SK-N-SH (cell line): ENCODE measurements at regions not wholly inside any gene's neighbourhood (a gene's known extent, or its start where the extent isn't known, plus 50 kb on each side); places are given as distances from the start of the nearest gene placed in this dataset.

ENCODE experiments used
- CTCF ChIP-seq: fragments of 200-600 bp; sonication (generic); IDR thresholded peaks from 2 replicates; pipeline ENCODE4 v1.6.1; 2017; ENCODE audit warnings: antibody characterized with exemption, mild to moderate bottlenecking, moderate library complexity
- EP300 ChIP-seq, 2 experiments: IDR thresholded peaks; 2 replicates each; pipeline versions ENCODE4 v1.4.0 to v1.6.1; 2012; ENCODE audit warnings: borderline replicate concordance in 1 of 2, low read depth in 1 of 2, low read length in 1 of 2
- EZH2phosphoT487 ChIP-seq: fragments of 200-600 bp; sonication (generic); IDR thresholded peaks from 2 replicates; pipeline ENCODE4 v1.6.1; 2017; ENCODE audit warnings: low read depth, mixed run types, mild to moderate bottlenecking, antibody characterized with exemption, moderate library complexity, borderline replicate concordance
- MXI1 ChIP-seq: IDR thresholded peaks from 2 replicates; pipeline ENCODE4 v1.6.1; 2012; ENCODE audit warnings: mild to moderate bottlenecking, low read depth, low read length, improper control_type of control experiment
- NRF1 ChIP-seq: IDR thresholded peaks from 2 replicates; pipeline ENCODE4 v1.6.1; 2012; ENCODE audit warnings: low read depth, mild to moderate bottlenecking, low read length
- POLR2AphosphoS5 ChIP-seq: IDR thresholded peaks from 2 replicates; pipeline ENCODE4 v1.6.1; 2012; ENCODE audit warnings: low read depth, low read length
- RAD21 ChIP-seq: IDR thresholded peaks from 2 replicates; pipeline ENCODE4 v1.6.1; 2012; ENCODE audit warnings: mild to moderate bottlenecking, low read length
- SIN3A ChIP-seq: IDR thresholded peaks from 2 replicates; pipeline ENCODE4 v1.6.1; 2012; ENCODE audit warnings: low read depth, mild to moderate bottlenecking, low read length, moderate library complexity, borderline replicate concordance
- SMC3 ChIP-seq: IDR thresholded peaks from 2 replicates; pipeline ENCODE4 v1.6.1; 2012; ENCODE audit warnings: low read depth, low read length, improper control_type of control experiment
- TAF1 ChIP-seq: IDR thresholded peaks from 2 replicates; pipeline ENCODE4 v1.6.1; 2012; ENCODE audit warnings: low read depth, mild to moderate bottlenecking, low read length, moderate library complexity, borderline replicate concordance
- YY1 ChIP-seq: IDR thresholded peaks from 2 replicates; pipeline ENCODE4 v1.4.0; 2012; ENCODE audit warnings: low read depth, mild to moderate bottlenecking
- TF ChIP-seq, protein P1 (sequence below): IDR thresholded peaks from 2 replicates; pipeline ENCODE4 v1.6.1; 2012; ENCODE audit warnings: mild to moderate bottlenecking, low read depth, low read length, moderate library complexity
- TF ChIP-seq, protein P2 (sequence below): fragments of 150-350 bp; IDR thresholded peaks from 2 replicates; pipeline ENCODE4 v1.6.1; 2017; ENCODE audit warnings: antibody characterized with exemption, low read length, low read depth, borderline replicate concordance
- TF ChIP-seq, protein P3 (sequence below): IDR thresholded peaks from 2 replicates; pipeline ENCODE4 v1.4.0; 2012; ENCODE audit warnings: low read depth

GRCh38 chr18:78126106-78126505, 853.5 kb upstream of the SALL3 start:
- no peak for TF ChIP-seq RAD21
- no peak for TF ChIP-seq CTCF
- TF ChIP-seq, protein P1, sequence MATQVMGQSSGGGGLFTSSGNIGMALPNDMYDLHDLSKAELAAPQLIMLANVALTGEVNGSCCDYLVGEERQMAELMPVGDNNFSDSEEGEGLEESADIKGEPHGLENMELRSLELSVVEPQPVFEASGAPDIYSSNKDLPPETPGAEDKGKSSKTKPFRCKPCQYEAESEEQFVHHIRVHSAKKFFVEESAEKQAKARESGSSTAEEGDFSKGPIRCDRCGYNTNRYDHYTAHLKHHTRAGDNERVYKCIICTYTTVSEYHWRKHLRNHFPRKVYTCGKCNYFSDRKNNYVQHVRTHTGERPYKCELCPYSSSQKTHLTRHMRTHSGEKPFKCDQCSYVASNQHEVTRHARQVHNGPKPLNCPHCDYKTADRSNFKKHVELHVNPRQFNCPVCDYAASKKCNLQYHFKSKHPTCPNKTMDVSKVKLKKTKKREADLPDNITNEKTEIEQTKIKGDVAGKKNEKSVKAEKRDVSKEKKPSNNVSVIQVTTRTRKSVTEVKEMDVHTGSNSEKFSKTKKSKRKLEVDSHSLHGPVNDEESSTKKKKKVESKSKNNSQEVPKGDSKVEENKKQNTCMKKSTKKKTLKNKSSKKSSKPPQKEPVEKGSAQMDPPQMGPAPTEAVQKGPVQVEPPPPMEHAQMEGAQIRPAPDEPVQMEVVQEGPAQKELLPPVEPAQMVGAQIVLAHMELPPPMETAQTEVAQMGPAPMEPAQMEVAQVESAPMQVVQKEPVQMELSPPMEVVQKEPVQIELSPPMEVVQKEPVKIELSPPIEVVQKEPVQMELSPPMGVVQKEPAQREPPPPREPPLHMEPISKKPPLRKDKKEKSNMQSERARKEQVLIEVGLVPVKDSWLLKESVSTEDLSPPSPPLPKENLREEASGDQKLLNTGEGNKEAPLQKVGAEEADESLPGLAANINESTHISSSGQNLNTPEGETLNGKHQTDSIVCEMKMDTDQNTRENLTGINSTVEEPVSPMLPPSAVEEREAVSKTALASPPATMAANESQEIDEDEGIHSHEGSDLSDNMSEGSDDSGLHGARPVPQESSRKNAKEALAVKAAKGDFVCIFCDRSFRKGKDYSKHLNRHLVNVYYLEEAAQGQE: no peak
- no peak for TF ChIP-seq YY1
- TF ChIP-seq NRF1: no peak
- TF ChIP-seq EP300 (IDR thresholded peaks at IDR 0.05; ENCODE audit: borderline replicate concordance in 1 of 2, low read depth in 1 of 2, low read length in 1 of 2): no peak
- TF ChIP-seq SIN3A: no peak
- TF ChIP-seq, protein P2, sequence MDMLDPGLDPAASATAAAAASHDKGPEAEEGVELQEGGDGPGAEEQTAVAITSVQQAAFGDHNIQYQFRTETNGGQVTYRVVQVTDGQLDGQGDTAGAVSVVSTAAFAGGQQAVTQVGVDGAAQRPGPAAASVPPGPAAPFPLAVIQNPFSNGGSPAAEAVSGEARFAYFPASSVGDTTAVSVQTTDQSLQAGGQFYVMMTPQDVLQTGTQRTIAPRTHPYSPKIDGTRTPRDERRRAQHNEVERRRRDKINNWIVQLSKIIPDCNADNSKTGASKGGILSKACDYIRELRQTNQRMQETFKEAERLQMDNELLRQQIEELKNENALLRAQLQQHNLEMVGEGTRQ: no peak
- TF ChIP-seq EZH2phosphoT487: no peak
- no peak for TF ChIP-seq POLR2AphosphoS5
- no peak for TF ChIP-seq MXI1
- TF ChIP-seq, protein P3, sequence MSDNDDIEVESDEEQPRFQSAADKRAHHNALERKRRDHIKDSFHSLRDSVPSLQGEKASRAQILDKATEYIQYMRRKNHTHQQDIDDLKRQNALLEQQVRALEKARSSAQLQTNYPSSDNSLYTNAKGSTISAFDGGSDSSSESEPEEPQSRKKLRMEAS: no peak
- no peak for TF ChIP-seq SMC3
- TF ChIP-seq TAF1: no peak
